DOHH2 (cell line): ENCODE measurements at regions not wholly inside any gene's neighbourhood (a gene's known extent, or its start where the extent isn't known, plus 50 kb on each side); places are given as distances from the start of the nearest gene placed in this dataset.

Source experiments
- H3F3A ChIP-seq: fragments of 200-600 bp; sonication (generic), shearing (Covaris generic); 2 replicates; pipeline ENCODE4 v1.6.0; 2016; ENCODE audit warnings: antibody characterized with exemption, mild to moderate bottlenecking; ENCODE audit not compliant: control insufficient read depth, insufficient read depth
- H3K27ac ChIP-seq: fragments of 200-600 bp; sonication (generic); 2 replicates; pipeline ENCODE4 v1.5.1; 2014; ENCODE audit warnings: low read depth, mild to moderate bottlenecking, low read length, moderate library complexity
- H3K27me3 ChIP-seq: fragments of 200-600 bp; sonication (generic); 2 replicates; pipeline ENCODE4 v1.6.1; 2014; ENCODE audit warnings: mild to moderate bottlenecking, low read length, mixed read lengths; ENCODE audit not compliant: control insufficient read depth
- H3K36me3 ChIP-seq: fragments of 200-600 bp; sonication (generic); 2 replicates; pipeline ENCODE4 v1.6.1; 2014; ENCODE audit warnings: mild to moderate bottlenecking, low read length, moderate library complexity, mixed read lengths; ENCODE audit not compliant: control insufficient read depth
- H3K4me1 ChIP-seq: fragments of 200-600 bp; sonication (generic); 2 replicates; pipeline ENCODE4 v1.6.1; 2014; ENCODE audit warnings: mild to moderate bottlenecking, low read length, mixed read lengths; ENCODE audit not compliant: control insufficient read depth
- H3K4me2 ChIP-seq: fragments of 200-600 bp; sonication (generic); 2 replicates; pipeline ENCODE4 v1.6.0; 2014; ENCODE audit warnings: mild to moderate bottlenecking, low read length, moderate library complexity
- H3K4me3 ChIP-seq: fragments of 200-600 bp; sonication (generic); 2 replicates; pipeline ENCODE4 v1.5.1; 2014; ENCODE audit warnings: mild to moderate bottlenecking, low read length, mixed read lengths
- H3K79me2 ChIP-seq: fragments of 200-600 bp; sonication (generic); 2 replicates; pipeline ENCODE4 v1.6.1; 2014; ENCODE audit warnings: mild to moderate bottlenecking, low read length, mixed read lengths; ENCODE audit not compliant: control insufficient read depth
- H3K9me2 ChIP-seq: fragments of 200-600 bp; sonication (generic); replicated peaks from 2 replicates; pipeline ENCODE4 v1.6.1; 2014; ENCODE audit warnings: mild to moderate bottlenecking, low read length, mixed read lengths; ENCODE audit not compliant: control insufficient read depth
- H3K9me3 ChIP-seq: fragments of 200-600 bp; sonication (generic); 2 replicates; pipeline ENCODE4 v1.6.1; 2014; ENCODE audit warnings: antibody characterized with exemption, low read length, mixed read lengths; ENCODE audit not compliant: control insufficient read depth, insufficient read depth
- H4K20me1 ChIP-seq: fragments of 200-600 bp; sonication (generic); 2 replicates; pipeline ENCODE4 v1.6.0; 2014; ENCODE audit warnings: low read depth, mild to moderate bottlenecking, antibody characterized with exemption, low read length, moderate library complexity; ENCODE audit not compliant: control insufficient read depth, insufficient read depth
- CTCF ChIP-seq: fragments of 200-600 bp; sonication (generic); IDR thresholded peaks from one replicate; pipeline ENCODE4 v1.5.1; 2014; ENCODE audit warnings: antibody characterized with exemption, mild to moderate bottlenecking, low read depth, low read length; ENCODE audit not compliant: poor library complexity, severe bottlenecking
- EZH2phosphoT487 ChIP-seq: fragments of 200-600 bp; sonication (generic); IDR thresholded peaks from 2 replicates; pipeline ENCODE4 v1.6.1; 2017; ENCODE audit warnings: borderline replicate concordance, mild to moderate bottlenecking, antibody characterized with exemption, low read length, moderate library complexity, mixed read lengths

- Histone ChIP-seq H3K4me2 (no peak overlapping the region), H3K27me3 (no peaks in the 10 kb centered on the region), H3K9me2 (no peaks in the 10 kb centered on the region), H3K4me1 (no peaks in the 10 kb centered on the region), H3K36me3 (no peaks in the 10 kb centered on the region), H3K79me2 (no peaks in the 10 kb centered on the region), H3K4me3 (no peak overlapping the region), H4K20me1 (no peaks in the 10 kb centered on the region), H3F3A (no peaks in the 10 kb centered on the region), H3K27ac (no peak overlapping the region), H3K9me3 (no peaks in the 10 kb centered on the region)
- no peak for TF ChIP-seq EZH2phosphoT487
- no peak for TF ChIP-seq CTCF
These were observed 258.8 kb upstream of the SPRY2 start for GRCh38 chr13:80599765-80600164.

- Histone ChIP-seq H3K4me1 (no peaks in the 10 kb centered on the region), H3F3A (no peaks in the 10 kb centered on the region), H3K9me3 (no peaks in the 10 kb centered on the region), H3K27me3 (no peaks in the 10 kb centered on the region), H4K20me1 (no peaks in the 10 kb centered on the region), H3K9me2 (no peaks in the 10 kb centered on the region), H3K36me3 (no peaks in the 10 kb centered on the region), H3K79me2 (no peaks in the 10 kb centered on the region), H3K27ac (no peak overlapping the region), H3K4me3 (no peak overlapping the region), H3K4me2 (no peak overlapping the region)
- TF ChIP-seq EZH2phosphoT487 (no peak), CTCF (no peak)
These were observed 257.3 kb upstream of the SPRY2 start for GRCh38 chr13:80598189-80598588.

GRCh38 chr13:80591976-80592740 lies 251.2 kb upstream of the SPRY2 start:
- H3K27ac ChIP-seq = no peak overlapping the region
- no peaks in the 10 kb centered on the region for H4K20me1 ChIP-seq
- no peaks in the 10 kb centered on the region for H3K27me3 ChIP-seq
- no peaks in the 10 kb centered on the region for H3K4me1 ChIP-seq
- TF ChIP-seq CTCF (no peak), EZH2phosphoT487 (no peak)
- no peak overlapping the region for H3K4me3 ChIP-seq
- H3K9me2 ChIP-seq = no peaks in the 10 kb centered on the region
- H3K4me2 ChIP-seq = no peak overlapping the region
- H3K79me2 ChIP-seq = no peaks in the 10 kb centered on the region
- H3K36me3 ChIP-seq = no peaks in the 10 kb centered on the region
- no peaks in the 10 kb centered on the region for H3K9me3 ChIP-seq
- H3F3A ChIP-seq = no peaks in the 10 kb centered on the region
